ENCODE measurements at regions not wholly inside any gene's neighbourhood (a gene's known extent, or its start where the extent isn't known, plus 50 kb on each side); places are given as distances from the start of the nearest gene placed in this dataset.

DNA sequence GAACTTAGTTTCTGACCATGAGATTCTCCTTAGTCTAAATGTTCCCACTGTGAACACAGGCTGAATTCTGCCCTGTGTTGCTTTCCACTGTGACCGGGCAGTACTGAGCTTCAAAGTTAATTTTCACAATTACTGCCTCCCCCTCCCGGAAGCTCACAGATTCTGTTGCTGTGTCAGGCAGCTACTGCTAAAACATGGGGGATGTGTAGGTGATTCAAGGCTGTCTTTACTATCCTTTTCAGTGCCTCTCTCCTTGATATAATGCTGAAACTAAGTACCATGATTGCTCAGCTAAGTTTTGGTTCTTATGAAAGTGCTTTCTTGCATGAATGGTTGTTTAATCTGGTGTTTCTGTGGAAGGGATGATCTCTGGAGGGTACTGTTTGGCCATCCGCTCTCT is 428.3 kb upstream of the NOVA1 start:
- H3K4me3 ChIP-seq (ENCODE audit: low read depth, low read length), result no peak overlapping the region
- DNase-seq (ENCODE audit: low read depth), result no peak
- TF ChIP-seq MYC (IDR thresholded peaks at IDR 0.05; ENCODE audit: low read depth, low read length) (no peak), POLR2A (IDR thresholded peaks at IDR 0.05; ENCODE audit: extremely low read depth, insufficient read length) (no peak)
- TF ChIP-seq, protein P1, sequence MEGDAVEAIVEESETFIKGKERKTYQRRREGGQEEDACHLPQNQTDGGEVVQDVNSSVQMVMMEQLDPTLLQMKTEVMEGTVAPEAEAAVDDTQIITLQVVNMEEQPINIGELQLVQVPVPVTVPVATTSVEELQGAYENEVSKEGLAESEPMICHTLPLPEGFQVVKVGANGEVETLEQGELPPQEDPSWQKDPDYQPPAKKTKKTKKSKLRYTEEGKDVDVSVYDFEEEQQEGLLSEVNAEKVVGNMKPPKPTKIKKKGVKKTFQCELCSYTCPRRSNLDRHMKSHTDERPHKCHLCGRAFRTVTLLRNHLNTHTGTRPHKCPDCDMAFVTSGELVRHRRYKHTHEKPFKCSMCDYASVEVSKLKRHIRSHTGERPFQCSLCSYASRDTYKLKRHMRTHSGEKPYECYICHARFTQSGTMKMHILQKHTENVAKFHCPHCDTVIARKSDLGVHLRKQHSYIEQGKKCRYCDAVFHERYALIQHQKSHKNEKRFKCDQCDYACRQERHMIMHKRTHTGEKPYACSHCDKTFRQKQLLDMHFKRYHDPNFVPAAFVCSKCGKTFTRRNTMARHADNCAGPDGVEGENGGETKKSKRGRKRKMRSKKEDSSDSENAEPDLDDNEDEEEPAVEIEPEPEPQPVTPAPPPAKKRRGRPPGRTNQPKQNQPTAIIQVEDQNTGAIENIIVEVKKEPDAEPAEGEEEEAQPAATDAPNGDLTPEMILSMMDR (IDR thresholded peaks at IDR 0.05; ENCODE audit: low read depth, low read length), result no peak
- TF ChIP-seq, protein P2, sequence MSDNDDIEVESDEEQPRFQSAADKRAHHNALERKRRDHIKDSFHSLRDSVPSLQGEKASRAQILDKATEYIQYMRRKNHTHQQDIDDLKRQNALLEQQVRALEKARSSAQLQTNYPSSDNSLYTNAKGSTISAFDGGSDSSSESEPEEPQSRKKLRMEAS (IDR thresholded peaks at IDR 0.05; ENCODE audit: low read depth, low read length), result no peak

DNA sequence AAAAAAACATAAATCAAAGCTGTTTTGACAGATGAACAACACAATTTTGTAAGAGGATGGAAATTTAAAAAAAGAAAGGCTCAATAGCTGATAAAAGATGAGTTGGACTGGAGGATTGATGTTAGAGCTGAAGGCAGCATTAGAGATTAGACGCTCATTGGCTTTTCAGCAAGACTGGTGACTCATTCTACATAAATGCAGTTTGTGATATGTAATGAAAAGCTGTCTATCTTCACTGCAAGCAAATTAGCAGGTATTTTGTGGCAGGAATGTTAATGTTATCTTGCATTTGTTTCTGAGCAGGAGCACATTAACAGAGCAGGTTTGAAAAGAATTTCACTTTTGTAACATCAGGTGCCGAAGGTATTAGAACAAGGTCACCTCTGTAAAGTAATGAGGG is 442.7 kb upstream of the NOVA1 start:
- no peak for DNase-seq (ENCODE audit: low read depth)
- TF ChIP-seq, protein P2 (IDR thresholded peaks at IDR 0.05; ENCODE audit: low read depth, low read length), result no peak
- TF ChIP-seq POLR2A (IDR thresholded peaks at IDR 0.05; ENCODE audit: extremely low read depth, insufficient read length) (no peak), MYC (IDR thresholded peaks at IDR 0.05; ENCODE audit: low read depth, low read length) (no peak)
- TF ChIP-seq, protein P1 (IDR thresholded peaks at IDR 0.05; ENCODE audit: low read depth, low read length), result no peak
- no peak overlapping the region for H3K4me3 ChIP-seq (ENCODE audit: low read depth, low read length)

DNA sequence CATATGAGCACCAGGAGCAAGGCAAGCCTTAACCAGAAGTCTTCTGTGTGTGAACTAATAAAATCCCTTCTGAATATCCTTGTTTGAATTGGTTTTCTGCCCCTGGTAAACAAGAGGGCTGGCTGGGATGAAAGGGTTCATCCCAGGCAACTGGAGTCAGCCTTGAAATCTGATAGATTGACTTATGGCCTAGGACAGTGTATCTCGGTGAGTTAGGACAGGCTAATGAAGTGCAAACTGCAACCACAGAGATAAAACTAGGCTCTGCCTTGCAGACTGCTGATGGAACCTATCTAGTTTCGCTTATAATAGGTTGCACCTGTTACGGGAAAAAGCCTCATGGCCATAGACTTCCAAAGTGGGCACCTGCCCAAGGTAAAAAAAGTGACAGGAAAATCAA is 451.9 kb upstream of the NOVA1 start:
- H3K4me3 ChIP-seq (ENCODE audit: low read depth, low read length), result no peak overlapping the region
- TF ChIP-seq, protein P1 (IDR thresholded peaks at IDR 0.05; ENCODE audit: low read depth, low read length), result no peak
- TF ChIP-seq POLR2A (IDR thresholded peaks at IDR 0.05; ENCODE audit: extremely low read depth, insufficient read length), result no peak
- TF ChIP-seq MYC (IDR thresholded peaks at IDR 0.05; ENCODE audit: low read depth, low read length), result no peak
- TF ChIP-seq, protein P2 (IDR thresholded peaks at IDR 0.05; ENCODE audit: low read depth, low read length), result no peak
- no peak for DNase-seq (ENCODE audit: low read depth)

DNA sequence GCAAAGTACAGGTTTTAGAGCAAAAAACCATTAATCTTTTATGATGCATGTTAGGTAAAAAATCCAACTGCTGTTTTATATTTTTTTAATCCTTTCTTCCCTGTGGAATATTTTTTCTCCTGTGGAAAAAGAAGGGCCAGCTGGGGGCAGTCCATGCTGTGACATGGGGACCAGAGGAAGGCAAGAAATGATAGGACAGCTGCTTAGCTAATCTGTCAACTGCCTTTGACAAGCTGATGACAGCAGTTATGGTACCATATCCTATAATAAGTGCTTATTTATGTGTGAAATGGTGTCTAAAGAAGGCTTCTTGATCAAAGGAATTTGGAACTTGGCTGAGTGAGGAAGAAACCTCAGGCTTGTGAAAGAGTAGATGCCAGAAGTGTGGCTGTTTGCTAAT is 452.4 kb upstream of the NOVA1 start:
- DNase-seq (ENCODE audit: low read depth), result no peak
- TF ChIP-seq, protein P2 (IDR thresholded peaks at IDR 0.05; ENCODE audit: low read depth, low read length), result no peak
- TF ChIP-seq MYC (IDR thresholded peaks at IDR 0.05; ENCODE audit: low read depth, low read length), result no peak
- TF ChIP-seq, protein P1 (IDR thresholded peaks at IDR 0.05; ENCODE audit: low read depth, low read length), result no peak
- TF ChIP-seq POLR2A (IDR thresholded peaks at IDR 0.05; ENCODE audit: extremely low read depth, insufficient read length), result no peak
- H3K4me3 ChIP-seq (ENCODE audit: low read depth, low read length), result no peak overlapping the region

DNA sequence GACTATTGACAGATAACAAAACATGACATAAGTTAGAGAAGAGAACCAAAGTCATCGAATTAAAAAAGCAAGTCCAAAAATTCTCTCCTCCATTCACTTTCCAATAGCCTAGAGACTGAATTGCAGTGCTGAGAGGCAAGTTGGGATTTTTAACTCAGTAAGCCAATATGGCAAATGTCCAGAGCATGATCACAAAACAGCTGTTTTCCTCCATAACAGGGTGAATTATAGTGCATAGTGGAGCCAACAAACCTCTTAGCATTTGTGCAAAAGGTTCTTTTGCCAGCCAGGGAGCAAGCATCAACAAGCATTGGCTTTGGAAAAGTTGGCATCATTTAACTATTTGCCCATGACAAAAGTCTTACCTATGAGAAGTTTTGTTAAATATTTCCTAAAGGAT is 458.8 kb upstream of the NOVA1 start:
- TF ChIP-seq MYC (IDR thresholded peaks at IDR 0.05; ENCODE audit: low read depth, low read length) (no peak), POLR2A (IDR thresholded peaks at IDR 0.05; ENCODE audit: extremely low read depth, insufficient read length) (no peak)
- TF ChIP-seq, protein P1 (IDR thresholded peaks at IDR 0.05; ENCODE audit: low read depth, low read length), result no peak
- TF ChIP-seq, protein P2 (IDR thresholded peaks at IDR 0.05; ENCODE audit: low read depth, low read length), result no peak
- DNase-seq (ENCODE audit: low read depth), result no peak
- no peak overlapping the region for H3K4me3 ChIP-seq (ENCODE audit: low read depth, low read length)

DNA sequence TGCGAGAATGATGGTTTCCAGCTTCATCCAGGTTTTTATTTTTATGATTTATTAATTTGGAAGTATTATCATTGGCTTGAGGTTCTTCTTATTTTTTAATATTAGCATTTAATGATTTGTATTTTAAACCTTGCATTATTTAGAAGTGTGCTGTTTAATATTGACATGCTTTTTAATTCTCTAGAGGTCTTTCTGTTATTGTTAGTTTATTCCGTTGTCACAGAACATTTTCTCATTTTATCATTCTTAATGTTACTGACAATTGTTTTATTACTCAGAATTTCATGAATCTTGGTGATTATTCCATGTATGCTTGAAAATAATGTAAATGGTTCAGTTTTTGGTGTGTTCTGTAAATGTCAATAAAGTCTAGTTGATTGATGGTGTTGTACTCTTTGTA is 463.5 kb upstream of the NOVA1 start:
- no peak for TF ChIP-seq MYC (IDR thresholded peaks at IDR 0.05; ENCODE audit: low read depth, low read length)
- TF ChIP-seq POLR2A (IDR thresholded peaks at IDR 0.05; ENCODE audit: extremely low read depth, insufficient read length), result no peak
- TF ChIP-seq, protein P1 (IDR thresholded peaks at IDR 0.05; ENCODE audit: low read depth, low read length), result no peak
- TF ChIP-seq, protein P2 (IDR thresholded peaks at IDR 0.05; ENCODE audit: low read depth, low read length), result no peak
- no peak overlapping the region for H3K4me3 ChIP-seq (ENCODE audit: low read depth, low read length)
- no peak for DNase-seq (ENCODE audit: low read depth)
